Endodermal cell (in vitro differentiated cells): ENCODE measurements at regions not wholly inside any gene's neighbourhood (a gene's known extent, or its start where the extent isn't known, plus 50 kb on each side); places are given as distances from the start of the nearest gene placed in this dataset.

ENCODE experiments used
- DNase-seq: peaks from one replicate; pipeline ENCODE4 v3.0.0-alpha.2; 2017
- H3K27ac ChIP-seq: 2 replicates; pipeline ENCODE4 v1.5.1; 2013; ENCODE audit warnings: mild to moderate bottlenecking, low read depth, low read length, moderate library complexity
- H3K27me3 ChIP-seq: 2 replicates; pipeline ENCODE4 v1.6.1; 2013; ENCODE audit warnings: mild to moderate bottlenecking, low read length, moderate library complexity; ENCODE audit not compliant: insufficient read depth, control insufficient read depth, poor library complexity, severe bottlenecking
- H3K36me3 ChIP-seq: 2 replicates; pipeline ENCODE4 v1.7.0; 2013; ENCODE audit warnings: mild to moderate bottlenecking, low read length, moderate library complexity; ENCODE audit not compliant: control insufficient read depth, insufficient read depth
- H3K4me1 ChIP-seq: one replicate; pipeline ENCODE4 v1.7.0; 2013; ENCODE audit warnings: low read length; ENCODE audit not compliant: control insufficient read depth, insufficient read depth
- H3K4me3 ChIP-seq: 2 replicates; pipeline ENCODE4 v1.5.1; 2013; ENCODE audit warnings: mild to moderate bottlenecking, low read length, moderate library complexity
- H3K9ac ChIP-seq: 2 replicates; pipeline ENCODE4 v1.6.1; 2013; ENCODE audit warnings: mild to moderate bottlenecking, low read length, moderate library complexity; ENCODE audit not compliant: poor library complexity, severe bottlenecking; ENCODE audit errors: extremely low read depth
- H3K9me3 ChIP-seq: 2 replicates; pipeline ENCODE4 v1.6.1; 2013; ENCODE audit warnings: mild to moderate bottlenecking, low read length, moderate library complexity; ENCODE audit not compliant: control insufficient read depth
- H3K27ac Mint-ChIP-seq: 2 replicates; pipeline ENCODE4 v1.8.0; 2020; ENCODE audit warnings: mixed read lengths
- H3K27me3 Mint-ChIP-seq: 2 replicates; pipeline ENCODE4 v1.8.0; 2021; ENCODE audit warnings: mild to moderate bottlenecking, mixed read lengths; ENCODE audit not compliant: insufficient read depth
- H3K36me3 Mint-ChIP-seq: 2 replicates; pipeline ENCODE4 v1.8.0; 2020; ENCODE audit warnings: low read depth, mixed read lengths
- H3K4me1 Mint-ChIP-seq: 2 replicates; pipeline ENCODE4 v1.8.0; 2020; ENCODE audit warnings: mixed read lengths
- H3K4me3 Mint-ChIP-seq: 2 replicates; pipeline ENCODE4 v1.8.0; 2020; ENCODE audit warnings: mild to moderate bottlenecking, moderate library complexity, mixed read lengths
- H3K9me3 Mint-ChIP-seq: 2 replicates; pipeline ENCODE4 v1.8.0; 2020; ENCODE audit warnings: mild to moderate bottlenecking, mixed read lengths
- WGBS, 2 experiments: methylation state at CpG; one replicate each; pipeline versions ENCODE4 v1.1.5 to v1.1.7; 2013; ENCODE audit warnings: missing lambda C conversion rate in 2 of 2, mixed read lengths in 1 of 2; ENCODE audit not compliant: insufficient coverage in 1 of 2, insufficient read length in 1 of 2; 5-methylcytosine and 5-hydroxymethylcytosine counted together
- TF ChIP-seq, protein P1 (sequence below): fragments of 200-600 bp; sonication (generic); conservative IDR thresholded peaks from 2 replicates; pipeline ENCODE4 v1.5.0; 2021; ENCODE audit warnings: antibody characterized with exemption, mild to moderate bottlenecking

DNA sequence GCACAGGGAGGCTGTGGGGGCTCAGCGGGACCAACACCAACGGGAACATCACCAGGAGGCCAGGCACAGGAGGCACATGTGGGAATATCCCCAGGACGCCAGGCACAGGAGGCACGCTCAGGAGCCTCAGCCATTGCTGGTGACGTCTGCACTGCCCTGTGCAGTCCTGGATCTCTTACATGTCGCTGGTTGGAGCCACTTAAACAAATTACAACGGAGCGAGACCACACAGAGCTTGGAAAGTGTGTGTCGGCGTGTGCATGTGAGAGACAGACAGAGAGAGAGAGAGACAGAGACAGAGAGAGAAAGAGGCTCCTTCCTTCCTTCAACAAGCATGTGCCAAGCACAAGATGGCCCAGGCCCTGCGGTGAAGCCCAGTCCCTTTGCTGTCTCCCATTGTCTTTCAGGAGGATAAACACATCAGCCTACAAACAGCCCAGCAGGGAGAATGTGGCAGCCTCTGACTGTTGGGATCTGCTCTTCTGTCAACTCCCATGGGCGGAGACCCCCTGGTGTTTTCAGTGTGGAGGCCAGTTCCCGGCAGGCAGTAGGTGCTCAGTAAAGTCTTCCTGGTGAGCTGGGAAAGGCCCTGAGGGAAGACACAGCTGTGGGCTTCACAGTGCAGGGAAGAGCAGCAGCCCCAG lies 112.7 kb upstream of the THBS2 start:
- TF ChIP-seq, protein P1, sequence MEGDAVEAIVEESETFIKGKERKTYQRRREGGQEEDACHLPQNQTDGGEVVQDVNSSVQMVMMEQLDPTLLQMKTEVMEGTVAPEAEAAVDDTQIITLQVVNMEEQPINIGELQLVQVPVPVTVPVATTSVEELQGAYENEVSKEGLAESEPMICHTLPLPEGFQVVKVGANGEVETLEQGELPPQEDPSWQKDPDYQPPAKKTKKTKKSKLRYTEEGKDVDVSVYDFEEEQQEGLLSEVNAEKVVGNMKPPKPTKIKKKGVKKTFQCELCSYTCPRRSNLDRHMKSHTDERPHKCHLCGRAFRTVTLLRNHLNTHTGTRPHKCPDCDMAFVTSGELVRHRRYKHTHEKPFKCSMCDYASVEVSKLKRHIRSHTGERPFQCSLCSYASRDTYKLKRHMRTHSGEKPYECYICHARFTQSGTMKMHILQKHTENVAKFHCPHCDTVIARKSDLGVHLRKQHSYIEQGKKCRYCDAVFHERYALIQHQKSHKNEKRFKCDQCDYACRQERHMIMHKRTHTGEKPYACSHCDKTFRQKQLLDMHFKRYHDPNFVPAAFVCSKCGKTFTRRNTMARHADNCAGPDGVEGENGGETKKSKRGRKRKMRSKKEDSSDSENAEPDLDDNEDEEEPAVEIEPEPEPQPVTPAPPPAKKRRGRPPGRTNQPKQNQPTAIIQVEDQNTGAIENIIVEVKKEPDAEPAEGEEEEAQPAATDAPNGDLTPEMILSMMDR, result no peak
- no peaks in the 10 kb centered on the region for H3K4me1 Mint-ChIP-seq
- no peak overlapping the region for H3K27ac Mint-ChIP-seq

DNA sequence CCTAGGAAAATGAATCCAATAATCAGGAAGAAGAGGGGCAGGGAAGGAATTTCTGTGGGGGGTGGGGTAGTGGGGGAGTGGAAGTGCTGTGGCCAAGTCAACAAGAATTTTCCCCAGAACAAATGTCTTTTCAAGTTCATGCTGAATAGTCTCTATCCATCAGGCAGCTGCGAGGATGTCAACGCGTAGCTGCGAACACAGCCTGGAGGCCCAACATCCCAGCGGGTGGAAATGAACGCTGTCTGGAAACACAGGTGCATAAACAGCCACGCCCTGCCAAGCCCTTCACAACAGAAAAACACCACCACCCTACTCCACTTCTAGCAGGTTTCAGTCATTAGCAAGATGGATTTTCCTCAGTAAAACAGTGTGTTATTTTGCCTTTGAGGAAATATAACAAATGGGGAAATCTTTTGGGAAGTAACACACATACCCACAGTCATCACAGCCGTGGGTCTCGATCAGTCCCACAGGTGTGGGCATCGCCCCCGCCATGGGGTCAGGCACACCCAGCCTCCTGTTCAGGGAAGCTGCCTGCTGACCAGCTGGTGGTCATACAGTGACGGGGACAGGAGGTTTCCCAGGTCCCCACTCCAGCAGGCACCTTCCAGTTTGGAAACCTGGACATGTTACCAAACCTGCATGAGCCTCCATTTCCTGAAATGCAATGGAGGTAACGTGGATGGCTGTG lies 112.1 kb upstream of the THBS2 start:
- H3K27ac Mint-ChIP-seq, result no peak overlapping the region
- TF ChIP-seq, protein P1, result no peak
- no peaks in the 10 kb centered on the region for H3K9me3 ChIP-seq
- H3K27ac ChIP-seq, result no peak overlapping the region
- DNase-seq, result no peak
- H3K27me3 Mint-ChIP-seq, result peaks cover 5% of the 10 kb centered on the region
- no peak overlapping the region for H3K9ac ChIP-seq
- WGBS, 2 experiments, result 89 to 90% methylated on average over 10 to 13 of the region's 13 CpGs
- no peaks in the 10 kb centered on the region for H3K36me3 Mint-ChIP-seq
- no peak overlapping the region for H3K4me3 ChIP-seq
- H3K4me1 ChIP-seq, result no peaks in the 10 kb centered on the region
- H3K4me1 Mint-ChIP-seq, result no peaks in the 10 kb centered on the region
- H3K9me3 Mint-ChIP-seq, result peaks cover 16% of the 10 kb centered on the region
- H3K4me3 Mint-ChIP-seq, result no peak overlapping the region
- no peaks in the 10 kb centered on the region for H3K27me3 ChIP-seq
- H3K36me3 ChIP-seq, result no peaks in the 10 kb centered on the region

More for the DNA sequence above, 112.7 kb upstream of the THBS2 start:
- Histone ChIP-seq H3K36me3 (no peaks in the 10 kb centered on the region), H3K9ac (no peak overlapping the region), H3K4me1 (no peaks in the 10 kb centered on the region), H3K4me3 (no peak overlapping the region), H3K9me3 (no peaks in the 10 kb centered on the region), H3K27me3 (no peaks in the 10 kb centered on the region), H3K27ac (no peak overlapping the region)
- no peaks in the 10 kb centered on the region for H3K36me3 Mint-ChIP-seq
- peaks cover 16% of the 10 kb centered on the region for H3K9me3 Mint-ChIP-seq
- no peak for DNase-seq
- 91 to 95% methylated on average over 7 to 13 of the region's 13 CpGs for WGBS, 2 experiments
- peaks cover 5% of the 10 kb centered on the region for H3K27me3 Mint-ChIP-seq
- no peak overlapping the region for H3K4me3 Mint-ChIP-seq

DNA sequence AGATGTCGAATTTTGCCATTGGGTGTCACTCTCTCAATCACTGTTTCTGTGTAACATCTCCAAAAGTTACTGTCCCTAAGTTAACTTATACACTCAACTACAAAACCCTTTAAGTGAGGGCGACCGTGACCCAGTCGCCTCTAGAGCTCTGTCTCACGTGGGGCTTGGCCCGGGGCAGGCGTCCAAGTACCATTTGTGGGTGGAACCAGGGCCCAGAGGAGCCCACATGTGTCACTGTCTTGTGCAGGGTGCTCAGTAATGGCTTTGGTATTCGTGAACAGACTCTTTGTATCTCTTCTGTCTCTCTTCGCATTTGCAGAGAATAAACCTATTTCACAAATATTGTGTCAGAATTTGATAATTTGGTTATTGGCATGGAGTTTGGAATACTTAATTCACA lies 109.9 kb upstream of the THBS2 start:
- Mint-ChIP-seq H3K9me3 (peaks cover 16% of the 10 kb centered on the region), H3K27me3 (peaks cover 5% of the 10 kb centered on the region), H3K36me3 (no peaks in the 10 kb centered on the region), H3K4me3 (no peak overlapping the region), H3K4me1 (no peaks in the 10 kb centered on the region), H3K27ac (no peak overlapping the region)
- H3K27ac ChIP-seq, result no peak overlapping the region
- H3K9ac ChIP-seq, result no peak overlapping the region
- TF ChIP-seq, protein P1, result no peak
- H3K9me3 ChIP-seq, result no peaks in the 10 kb centered on the region
- DNase-seq, result no peak
- no peak overlapping the region for H3K4me3 ChIP-seq
- H3K27me3 ChIP-seq, result no peaks in the 10 kb centered on the region
- H3K4me1 ChIP-seq, result no peaks in the 10 kb centered on the region
- 89 to 92% methylated on average over 5 to 9 of the region's 9 CpGs for WGBS, 2 experiments
- no peaks in the 10 kb centered on the region for H3K36me3 ChIP-seq
